HG03565 (cell line): ENCODE measurements at regions not wholly inside any gene's neighbourhood (a gene's known extent, or its start where the extent isn't known, plus 50 kb on each side); places are given as distances from the start of the nearest gene placed in this dataset.

Source experiments
- ATAC-seq: cut with Tn5 transposase; IDR thresholded peaks from one replicate; pipeline ENCODE4 v1.9.1; 2021; ENCODE audit warnings: mild to moderate bottlenecking, moderate library complexity; ENCODE audit not compliant: unreplicated experiment

DNA sequence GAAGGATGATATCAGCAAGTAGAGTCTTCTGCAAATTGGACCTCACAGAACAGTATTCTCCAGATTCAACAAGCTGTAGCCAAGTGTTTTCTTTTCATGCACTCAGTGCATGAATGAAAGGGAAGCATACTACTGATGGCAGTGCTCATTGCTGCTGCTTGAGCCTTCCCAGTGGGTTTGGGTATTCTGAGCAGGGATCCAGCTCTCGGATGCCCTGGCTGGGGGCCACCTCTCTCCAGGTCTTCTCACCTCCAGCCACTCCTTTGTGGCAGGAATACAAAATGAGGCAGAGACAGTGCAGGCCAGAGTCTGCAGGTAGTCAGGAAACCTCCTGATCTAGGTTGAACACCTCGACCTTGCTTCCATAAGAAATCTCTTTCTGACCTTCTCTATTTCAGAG lies 390.4 kb upstream of the CELF4 start:
- no peak for ATAC-seq

DNA sequence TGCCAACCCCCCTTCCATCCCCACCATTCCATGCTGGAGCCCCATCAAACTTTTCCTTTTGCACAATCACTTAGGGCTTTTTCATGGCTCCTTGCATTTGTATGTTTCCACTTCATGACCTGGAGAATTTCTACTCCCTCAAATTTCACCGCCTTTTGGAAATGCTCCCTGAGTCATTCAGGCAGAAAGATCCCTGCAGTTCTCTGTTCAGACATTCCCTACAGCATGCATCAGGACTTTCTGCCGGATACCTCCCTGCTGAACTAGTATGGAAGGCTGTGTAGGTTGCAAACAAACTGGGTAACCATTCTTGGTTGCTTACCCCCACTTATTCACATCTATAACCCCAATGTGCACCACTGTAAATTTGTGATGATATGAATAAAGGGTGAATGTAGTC lies 389.6 kb upstream of the CELF4 start:
- ATAC-seq, result no peak

DNA sequence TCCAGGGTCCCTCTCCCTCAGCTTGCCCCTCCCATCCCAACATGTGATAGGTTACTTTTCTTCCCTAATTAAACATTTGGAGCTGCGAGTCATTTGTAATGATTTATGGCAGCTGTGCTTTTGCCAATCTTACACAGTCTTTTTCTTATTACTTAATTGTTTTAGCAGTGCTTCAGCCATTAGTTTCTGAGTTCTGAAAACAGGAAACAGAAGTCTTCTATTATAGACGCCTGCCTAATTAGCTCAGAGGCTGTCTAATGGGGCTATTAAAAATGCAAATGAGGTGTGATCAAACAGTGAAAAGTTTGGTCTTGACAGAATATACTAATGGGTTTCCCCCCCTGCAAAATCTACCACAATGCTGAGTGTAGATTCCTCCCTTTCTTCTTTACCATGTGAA lies 388.3 kb upstream of the CELF4 start:
- ATAC-seq, result no peak

DNA sequence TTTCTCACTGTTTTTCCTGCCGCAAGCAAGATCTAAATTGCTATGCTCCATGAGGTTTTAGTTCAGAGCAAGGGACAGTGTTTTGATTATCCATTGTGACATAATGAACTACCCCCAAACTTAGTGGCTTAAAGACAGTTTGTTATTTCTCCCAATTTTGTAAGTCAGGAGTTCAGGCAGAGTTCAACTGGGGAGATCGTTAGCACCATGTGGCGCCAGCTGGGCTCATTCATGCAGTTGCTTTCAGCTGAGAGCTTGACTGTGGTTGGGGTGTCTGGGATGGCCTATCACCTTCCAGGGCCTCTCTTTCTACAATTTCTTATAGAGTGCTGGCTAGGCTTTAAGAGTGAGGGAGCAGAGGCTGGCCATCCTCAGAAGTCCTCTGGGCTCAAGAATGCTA lies 382.9 kb upstream of the CELF4 start:
- no peak for ATAC-seq

DNA sequence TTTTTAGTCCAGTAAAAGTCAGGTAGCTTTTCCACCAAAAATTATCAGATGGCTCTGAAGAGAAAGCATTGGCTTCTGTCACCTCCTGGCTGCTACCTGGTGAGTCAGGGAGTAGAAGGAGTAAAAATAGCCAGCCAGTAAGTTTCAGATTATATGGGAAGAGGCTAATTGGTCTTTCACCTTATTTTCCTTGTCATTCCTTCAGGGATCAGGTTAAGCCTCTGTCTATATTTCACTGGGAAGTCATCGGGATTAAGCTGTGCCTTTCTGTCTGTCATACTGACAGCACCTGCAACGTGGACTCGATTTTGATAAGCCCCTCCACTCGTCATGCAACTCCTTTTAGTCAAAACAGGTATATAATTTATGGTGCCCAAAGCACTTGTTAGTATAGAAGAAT lies 380.7 kb upstream of the CELF4 start:
- ATAC-seq, result no peak

DNA sequence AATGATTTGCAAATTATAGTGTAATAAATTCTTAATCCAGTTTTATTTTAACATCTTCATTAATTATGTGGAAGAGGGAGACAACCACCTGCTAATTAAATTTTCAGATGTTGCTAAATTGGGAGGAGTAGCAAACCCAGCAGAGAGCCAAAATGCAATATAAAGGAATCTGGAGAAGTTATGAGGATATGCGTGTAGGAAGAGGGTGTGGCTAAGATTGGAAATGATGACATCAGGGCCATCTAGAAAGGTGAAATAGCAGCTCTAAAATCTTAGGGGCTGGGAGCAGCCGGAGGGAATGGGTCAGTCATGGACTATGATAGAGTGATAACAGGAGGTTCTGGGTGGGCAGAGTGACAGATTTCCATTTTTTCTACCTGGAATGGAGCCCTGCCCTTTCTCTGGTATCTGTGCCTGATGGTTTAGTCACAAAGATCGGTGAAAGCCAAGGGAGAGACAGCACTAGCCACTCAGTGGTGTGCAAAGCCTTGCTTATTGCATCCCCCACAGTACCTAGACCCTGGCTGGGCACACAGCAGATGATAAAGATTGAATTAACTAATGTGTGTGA lies 379.2 kb upstream of the CELF4 start:
- ATAC-seq, result no peak

DNA sequence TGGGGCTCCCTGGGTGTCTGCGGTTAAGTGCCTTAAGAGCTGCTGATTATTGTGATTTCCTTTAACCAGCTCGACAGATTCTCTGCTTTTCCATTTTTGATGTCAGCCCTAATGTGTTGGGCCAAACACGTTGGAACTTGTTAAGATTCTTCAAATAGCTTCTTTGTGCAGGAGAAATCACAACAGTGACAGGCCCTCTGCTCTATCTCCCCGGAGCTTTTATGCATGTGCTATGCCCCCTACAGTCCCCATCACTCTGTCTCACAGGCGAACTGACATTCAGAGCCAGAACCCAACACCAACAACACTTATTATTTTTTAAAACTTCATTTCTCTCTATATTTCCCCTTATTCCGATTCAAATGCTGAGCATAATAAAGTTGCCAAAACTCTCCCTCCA lies 371.7 kb upstream of the CELF4 start:
- ATAC-seq, result no peak

DNA sequence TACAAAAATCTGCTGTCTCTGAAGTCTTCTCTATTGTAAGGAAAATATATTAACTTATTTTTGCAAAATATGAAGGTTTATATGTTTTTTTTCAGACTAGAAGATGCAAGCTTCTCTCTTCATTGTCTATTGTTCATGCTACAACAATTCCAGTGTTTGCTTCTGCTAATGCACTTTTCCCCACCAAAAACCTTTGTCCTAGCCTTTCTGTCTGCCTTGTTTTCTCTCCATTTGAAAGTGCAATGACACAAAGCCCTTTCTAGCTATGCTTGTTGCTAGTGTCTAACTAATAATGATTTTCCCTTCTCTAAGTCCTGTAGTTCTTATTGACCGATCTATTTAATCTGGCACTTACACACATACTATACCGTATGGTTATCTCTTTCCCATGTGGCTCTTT lies 369.5 kb upstream of the CELF4 start:
- ATAC-seq, result no peak

DNA sequence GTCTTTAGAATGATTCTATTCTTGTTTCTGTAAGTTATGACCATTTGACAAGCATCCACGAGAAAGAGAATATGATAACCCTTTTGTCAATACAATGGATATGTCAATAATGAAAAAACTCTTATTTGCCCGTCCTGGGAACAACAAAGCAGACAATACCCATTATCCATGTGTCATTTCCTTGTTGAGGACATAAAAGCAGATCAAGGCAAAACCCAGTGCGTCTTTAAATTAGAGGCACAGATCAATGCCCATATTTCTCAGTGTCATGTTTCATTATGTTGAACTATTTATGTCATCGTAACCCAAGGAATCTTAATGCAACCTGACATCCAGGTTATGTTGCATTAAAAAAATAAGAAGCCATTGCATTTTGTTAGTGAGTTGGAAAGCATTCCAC lies 365.0 kb upstream of the CELF4 start:
- ATAC-seq, result no peak

DNA sequence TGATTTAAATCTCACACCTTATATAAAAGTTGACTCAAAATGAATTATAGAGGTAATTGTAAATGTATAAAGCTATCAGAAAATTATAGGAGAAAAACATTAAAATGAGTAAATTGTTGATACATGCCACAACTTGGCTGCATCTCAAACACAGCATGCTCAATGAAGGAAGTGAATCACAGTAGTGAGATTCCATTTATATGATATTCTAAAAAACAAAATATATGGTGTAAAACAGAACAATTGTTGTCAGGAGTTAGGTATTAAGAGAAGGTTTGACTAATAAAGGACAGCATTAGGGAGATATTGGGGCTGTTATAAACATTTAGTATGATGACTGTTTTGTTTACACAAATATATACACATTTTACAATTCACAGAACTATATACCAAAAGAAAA lies 356.6 kb upstream of the CELF4 start:
- ATAC-seq, result no peak

DNA sequence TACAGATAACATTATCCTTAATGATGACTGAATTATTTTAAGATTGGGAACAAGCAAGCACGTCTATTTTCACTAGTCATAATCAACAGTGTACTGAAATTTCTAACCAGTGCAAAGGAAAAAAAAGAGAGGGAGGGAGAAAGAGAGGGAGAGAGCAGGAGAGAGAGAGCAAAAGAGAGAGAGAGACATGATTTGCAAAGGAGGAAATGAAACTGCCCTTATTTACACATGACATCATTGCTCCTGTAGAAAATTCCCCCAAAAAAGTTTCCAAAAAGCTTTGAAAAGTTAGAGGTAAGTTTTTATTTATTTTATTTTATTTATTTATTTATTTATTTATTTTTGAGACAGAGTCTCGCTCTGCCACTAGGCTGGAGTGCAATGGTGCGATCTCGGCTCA lies 355.3 kb upstream of the CELF4 start:
- no peak for ATAC-seq

DNA sequence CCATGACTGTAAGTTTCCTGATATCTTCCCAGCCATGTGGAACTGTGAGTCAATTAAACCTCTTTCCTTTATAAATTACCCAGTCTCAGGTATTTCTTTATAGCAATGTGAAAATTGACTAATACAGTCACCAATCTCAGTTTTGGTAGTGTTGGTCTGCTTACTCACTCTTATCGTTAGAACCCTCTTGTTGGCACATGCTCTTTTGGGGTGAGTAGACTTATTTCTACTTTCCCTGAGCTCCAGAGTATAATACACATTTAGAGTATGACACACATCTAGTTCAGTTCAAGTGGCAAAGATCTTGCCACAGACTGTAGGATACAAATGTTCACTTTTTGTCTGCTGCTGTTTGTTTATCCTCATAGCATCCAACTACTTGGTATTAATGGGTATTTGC lies 347.5 kb upstream of the CELF4 start:
- ATAC-seq, result no peak

DNA sequence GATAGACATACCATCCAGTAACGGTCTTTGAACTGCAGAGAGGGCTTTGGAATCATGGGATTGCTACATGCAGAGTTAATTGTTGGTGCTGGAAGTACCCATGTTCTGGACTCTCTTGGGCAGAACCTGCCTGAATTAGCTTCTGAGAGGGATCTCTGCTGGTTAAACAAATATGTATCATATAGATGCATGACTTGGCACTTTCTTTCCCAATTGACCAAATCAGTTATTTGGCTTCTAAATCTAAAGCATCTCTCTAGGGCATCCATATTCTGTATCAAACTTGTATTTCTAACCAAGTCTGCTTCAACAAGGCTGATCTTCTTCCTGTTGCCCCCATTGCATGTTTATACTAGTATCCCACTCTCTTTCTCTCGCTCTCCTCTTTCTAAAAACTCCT lies 336.7 kb upstream of the CELF4 start:
- no peak for ATAC-seq

DNA sequence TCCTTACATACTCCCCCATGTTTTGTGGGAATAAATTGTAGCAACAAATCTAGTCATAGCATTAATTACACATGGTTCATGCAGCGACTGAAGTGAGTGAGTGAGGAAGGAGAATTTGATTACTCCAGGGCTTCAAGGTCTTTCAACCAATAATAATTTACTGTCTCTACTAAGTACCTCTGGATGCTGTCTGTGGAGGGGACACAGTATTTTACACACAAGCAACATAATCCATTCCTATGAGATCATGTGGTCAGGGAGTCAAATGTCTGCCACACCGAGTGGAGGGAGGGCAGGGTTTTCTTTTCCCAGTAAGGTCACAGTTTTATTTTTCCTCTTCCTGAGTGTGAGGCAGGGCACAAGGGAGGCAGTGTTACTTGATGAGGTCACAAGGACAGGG lies 334.7 kb upstream of the CELF4 start:
- ATAC-seq, result no peak

DNA sequence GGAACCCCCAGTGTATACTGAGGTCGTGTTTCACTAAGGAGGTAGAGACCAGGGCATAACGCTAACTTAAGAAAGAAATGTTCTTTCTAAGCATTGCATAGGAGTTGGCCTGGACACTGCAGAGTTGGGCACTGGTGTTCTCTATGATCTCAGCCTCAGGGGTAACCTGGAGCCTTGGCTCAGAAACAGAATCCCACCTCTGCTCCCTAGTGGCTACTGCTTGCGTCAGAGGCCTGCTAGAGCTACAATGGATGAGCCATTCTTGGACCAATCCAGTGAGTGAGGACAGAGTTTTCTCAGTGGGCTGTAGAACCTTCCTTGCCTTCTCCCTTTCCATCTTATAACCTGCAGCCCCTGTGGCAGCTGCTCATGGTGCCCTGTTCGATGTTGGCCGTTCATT lies 324.4 kb upstream of the CELF4 start:
- no peak for ATAC-seq

DNA sequence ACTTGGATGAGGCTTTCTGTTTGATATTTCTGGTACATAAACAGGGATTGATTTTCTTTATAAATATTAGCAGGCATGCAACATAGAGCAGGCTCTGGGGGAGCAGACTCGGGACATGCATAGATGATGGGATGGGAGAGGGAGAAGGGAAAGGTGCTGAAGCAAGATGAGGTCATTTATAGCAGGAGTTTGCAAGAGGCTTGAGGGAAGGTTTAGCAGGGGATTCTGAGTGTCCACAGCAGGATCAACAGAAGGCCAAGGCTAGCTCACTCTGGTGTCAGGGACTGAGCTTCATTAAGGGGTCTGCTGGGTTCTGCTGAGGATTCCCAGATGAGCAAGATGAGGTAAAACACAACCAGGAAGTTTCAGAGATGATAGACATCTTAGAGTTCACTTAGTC lies 309.1 kb upstream of the CELF4 start:
- no peak for ATAC-seq

DNA sequence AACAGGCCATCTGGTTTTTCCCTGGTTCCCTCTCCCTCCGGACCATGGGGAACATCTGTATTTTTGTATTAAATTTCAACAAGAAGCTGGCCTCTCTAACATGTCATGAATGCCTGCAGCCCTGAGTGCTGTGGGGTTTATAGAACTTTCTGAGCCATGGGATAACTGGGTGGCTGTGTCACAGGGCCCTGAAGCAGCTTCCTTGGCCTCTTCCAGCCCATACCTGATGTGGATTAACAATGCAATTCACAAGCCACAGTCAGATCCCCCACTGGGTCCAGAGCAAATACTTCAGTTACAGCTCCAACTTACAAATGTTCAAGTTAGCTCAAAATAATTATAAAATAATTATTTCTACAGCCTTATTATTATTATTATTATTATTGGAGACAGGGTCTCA lies 307.8 kb upstream of the CELF4 start:
- ATAC-seq, result no peak

DNA sequence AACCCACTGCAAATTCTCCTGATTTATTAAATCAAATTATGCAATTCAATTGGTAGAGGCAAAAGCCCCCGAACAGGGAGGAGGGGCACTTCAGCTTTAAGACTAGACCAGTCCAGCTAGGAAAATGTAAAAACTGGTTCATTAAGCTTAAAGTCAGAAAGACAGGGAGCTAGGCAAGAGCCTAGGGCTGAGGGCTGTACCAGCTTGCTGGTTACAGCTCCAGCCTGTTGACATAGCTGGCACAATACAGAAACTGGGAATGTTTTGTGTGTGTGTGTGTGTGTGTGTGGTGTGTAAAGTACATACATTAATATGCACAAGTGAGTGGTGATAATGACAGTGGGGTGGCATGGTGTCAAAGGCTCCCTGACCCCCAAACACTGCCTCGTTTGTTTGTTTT lies 307.0 kb upstream of the CELF4 start:
- no peak for ATAC-seq

DNA sequence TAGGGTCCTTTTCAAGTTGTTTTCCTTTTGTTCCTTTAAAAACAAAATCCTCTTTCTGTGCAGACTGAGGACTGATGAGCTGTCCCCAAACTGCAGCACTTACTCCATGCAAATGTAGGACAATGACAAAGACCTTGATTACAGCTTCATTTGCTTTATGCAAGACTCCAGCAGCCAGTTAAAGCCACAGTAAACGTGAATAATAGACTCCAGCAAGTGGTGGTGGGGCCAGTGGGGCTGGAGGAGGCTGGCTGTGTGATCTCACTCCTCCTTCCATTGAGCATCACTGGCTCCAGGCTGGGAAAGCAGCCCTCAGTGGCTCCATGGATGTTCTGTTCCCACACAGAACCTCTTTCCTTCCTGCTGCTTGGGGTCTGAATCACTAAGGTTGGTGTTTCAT lies 306.0 kb upstream of the CELF4 start:
- ATAC-seq, result no peak

DNA sequence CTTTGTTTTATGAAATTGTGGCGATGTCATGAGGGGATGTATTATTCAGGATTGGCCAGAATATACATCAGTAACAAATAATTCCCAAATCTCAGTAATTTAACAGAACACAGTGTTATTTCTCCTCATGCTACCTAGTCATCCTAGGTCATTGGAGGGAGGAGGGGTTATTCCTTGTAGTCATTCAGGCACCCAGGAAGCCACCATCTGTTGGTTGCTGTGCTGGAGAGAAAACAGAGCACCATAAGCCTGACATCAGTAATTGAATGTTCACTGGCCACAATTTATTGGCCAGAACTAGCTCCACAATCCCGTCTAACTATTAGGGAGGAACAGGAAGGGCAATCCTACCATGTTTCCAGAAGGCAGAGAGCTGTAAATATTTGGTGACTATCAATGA lies 303.5 kb upstream of the CELF4 start:
- no peak for ATAC-seq

DNA sequence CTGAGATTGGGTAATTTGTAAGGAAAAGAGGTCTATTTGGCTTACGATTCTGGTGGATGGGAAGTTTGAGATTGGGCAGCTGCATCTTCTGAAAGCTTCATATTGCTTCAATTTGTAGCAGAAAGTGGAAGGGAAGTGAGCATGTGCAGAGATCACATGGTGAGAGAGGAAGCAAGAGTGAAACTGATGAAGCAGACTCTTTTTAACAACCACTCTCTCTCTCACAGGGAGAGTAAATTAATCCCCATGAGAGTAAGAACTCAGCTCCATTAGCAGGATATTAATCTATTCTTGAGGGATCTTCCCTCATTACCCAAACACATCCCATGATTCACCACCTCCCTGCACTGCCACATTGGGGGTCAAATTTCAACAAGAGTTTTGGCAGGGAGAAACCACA lies 298.5 kb upstream of the CELF4 start:
- ATAC-seq, result no peak

DNA sequence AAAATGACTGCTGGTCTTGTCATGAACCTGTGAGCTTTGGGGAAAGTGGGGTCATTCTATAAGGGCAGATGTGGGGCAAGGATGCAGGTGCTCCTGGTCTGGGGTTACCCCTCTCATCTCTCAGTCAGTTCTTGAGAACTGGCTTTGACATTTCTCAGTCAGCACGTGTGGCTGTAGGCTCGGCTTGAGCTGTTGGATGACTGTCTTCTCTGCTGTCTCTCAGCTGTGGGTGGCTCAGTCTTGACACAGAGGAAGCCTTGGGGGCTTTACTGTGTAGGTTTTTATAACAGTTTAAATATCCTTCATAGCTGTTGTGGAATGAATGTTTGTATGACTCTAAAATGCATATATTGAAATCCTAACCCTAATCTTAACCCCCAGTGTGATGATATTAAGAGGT lies 296.4 kb upstream of the CELF4 start:
- ATAC-seq, result no peak

DNA sequence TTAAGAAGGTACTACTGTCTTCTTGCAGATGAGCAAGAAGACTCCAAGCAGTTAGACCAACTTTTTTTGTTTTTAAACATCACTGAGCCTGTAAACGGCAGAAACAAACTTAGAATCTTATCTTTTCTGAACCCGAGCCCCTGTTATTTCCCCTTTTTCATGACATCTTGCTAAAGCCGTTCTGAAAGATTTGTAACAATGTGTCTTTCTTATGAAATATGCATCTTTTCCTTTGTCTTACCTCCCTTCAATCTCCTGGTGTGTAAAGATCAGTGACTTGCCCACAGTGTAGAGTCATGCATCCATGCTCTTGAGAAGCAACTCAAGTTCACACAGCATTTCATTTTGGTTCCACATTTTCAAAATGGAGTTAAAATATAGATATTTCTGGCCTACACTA lies 288.8 kb upstream of the CELF4 start:
- ATAC-seq, result no peak

DNA sequence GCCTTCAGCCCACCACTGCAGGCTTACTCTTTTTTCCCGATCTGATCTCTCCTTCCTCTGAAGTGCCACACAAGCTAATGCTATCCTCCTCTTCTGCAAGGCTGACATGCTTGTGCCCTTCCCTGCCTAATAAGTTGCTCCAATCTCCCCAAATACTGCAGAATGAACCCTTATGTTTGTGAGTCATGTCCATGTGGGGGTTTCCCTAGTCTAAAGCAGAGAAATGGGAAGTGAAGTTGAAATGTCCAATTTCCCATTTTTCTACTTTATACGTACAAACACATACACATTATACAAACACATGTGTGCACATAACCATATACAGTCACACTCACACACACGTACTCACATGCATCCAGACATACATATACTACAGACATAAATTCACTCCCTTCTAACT lies 288.1 kb upstream of the CELF4 start:
- no peak for ATAC-seq
